H1 (cell line): ENCODE measurements at regions not wholly inside any gene's neighbourhood (a gene's known extent, or its start where the extent isn't known, plus 50 kb on each side); places are given as distances from the start of the nearest gene placed in this dataset.

Experiments
- CTCF ChIA-PET: fragments of 300-600 bp; sonication (Branson Sonifier 250); formaldehyde crosslinking; loops from one replicate; lab custom pipeline; 2021; ENCODE audit not compliant: partially characterized antibody; lab: Charles Lee
- POLR2A ChIA-PET: fragments of 300-600 bp; sonication (Branson Sonifier 250); formaldehyde crosslinking; loops from one replicate; lab custom pipeline; 2021; ENCODE audit warnings: inconsistent platforms; ENCODE audit not compliant: partially characterized antibody; lab: Charles Lee
- DNase-seq, 2 experiments: peaks; one replicate each; pipeline versions ENCODE4 v3.0.0 to v3.0.0-alpha.2; 2010 to 2022; ENCODE audit warnings: low spot score in 2 of 2, low read depth in 1 of 2, mixed read lengths in 1 of 2
- FAIRE-seq: peaks from 2 replicates; lab custom pipeline; 2011; peaks lifted over from hg19 to GRCh38; lab: Jason Lieb, UNC
- H2AFZ ChIP-seq: 2 replicates; pipeline ENCODE4 v1.8.1; 2012; ENCODE audit warnings: low read length, inconsistent platforms
- H2AK5ac ChIP-seq: 2 replicates; pipeline ENCODE4 v1.6.1; 2013; ENCODE audit warnings: low read depth, low read length
- H2BK120ac ChIP-seq: replicated peaks from 2 replicates; pipeline ENCODE3; 2013; ENCODE audit warnings: low read depth, low read length, inconsistent platforms
- H2BK12ac ChIP-seq: 2 replicates; pipeline ENCODE4 v1.6.1; 2013; ENCODE audit warnings: low read depth, low read length
- H2BK15ac ChIP-seq: 2 replicates; pipeline ENCODE4 v1.6.1; 2013; ENCODE audit warnings: low read length
- H2BK20ac ChIP-seq: 2 replicates; pipeline ENCODE4 v1.6.1; 2013; ENCODE audit warnings: low read length
- H2BK5ac ChIP-seq: 2 replicates; pipeline ENCODE4 v1.6.1; 2013; ENCODE audit warnings: low read depth, low read length
- H3K14ac ChIP-seq: 2 replicates; pipeline ENCODE4 v1.6.1; 2013; ENCODE audit warnings: inconsistent platforms; ENCODE audit not compliant: insufficient read length
- H3K18ac ChIP-seq: 2 replicates; pipeline ENCODE4 v1.6.1; 2013; ENCODE audit warnings: low read length; ENCODE audit errors: extremely low read depth
- H3K23ac ChIP-seq: 2 replicates; pipeline ENCODE4 v1.6.1; 2013; ENCODE audit warnings: inconsistent platforms; ENCODE audit not compliant: insufficient read length
- H3K23me2 ChIP-seq: 2 replicates; pipeline ENCODE4 v1.6.1; 2013; ENCODE audit warnings: low read depth, low read length
- H3K27ac ChIP-seq: 2 replicates; pipeline ENCODE4 v1.6.1; 2011; ENCODE audit warnings: low read depth, low read length, inconsistent platforms
- H3K27me3 ChIP-seq, 4 experiments: replicated peaks in 1 of 4; 1 replicate in 1 of 4; 2 replicates in 3 of 4; pipeline versions ENCODE4 v1.6.1 to v1.8.1; 2011 to 2013; ENCODE audit warnings: low read length in 3 of 4, mild to moderate bottlenecking in 3 of 4, inconsistent platforms in 2 of 4, mixed read lengths in 2 of 4, moderate library complexity in 1 of 4; ENCODE audit not compliant: control insufficient read depth in 3 of 4, insufficient read depth in 3 of 4; ENCODE audit errors: extremely low read depth in 1 of 4
- H3K36me3 ChIP-seq, 4 experiments: 2 replicates each; pipeline versions ENCODE4 v1.6.1 to v1.8.1; 2011 to 2013; ENCODE audit warnings: mild to moderate bottlenecking in 4 of 4, low read length in 3 of 4, moderate library complexity in 2 of 4, control low read depth in 1 of 4, inconsistent platforms in 1 of 4; ENCODE audit not compliant: insufficient read depth in 4 of 4, control insufficient read depth in 2 of 4
- H3K4ac ChIP-seq: replicated peaks from 2 replicates; pipeline ENCODE3; 2013; ENCODE audit warnings: low read length, low read depth, mixed read lengths, inconsistent platforms; ENCODE audit not compliant: insufficient read length
- H3K4me1 ChIP-seq, 4 experiments: replicated peaks in 1 of 4; 1 replicate in 1 of 4; 2 replicates in 3 of 4; pipeline versions ENCODE4 v1.6.1 to v1.8.1; 2011 to 2013; ENCODE audit warnings: low read length in 3 of 4, inconsistent platforms in 2 of 4, mixed read lengths in 1 of 4; ENCODE audit not compliant: insufficient read depth in 4 of 4, control insufficient read depth in 3 of 4
- H3K4me2 ChIP-seq, 2 experiments: 2 replicates each; pipeline versions ENCODE4 v1.6.1 to v1.8.1; 2011 to 2013; ENCODE audit warnings: low read depth in 2 of 2, low read length in 2 of 2, control low read depth in 1 of 2, inconsistent platforms in 1 of 2, mild to moderate bottlenecking in 1 of 2; ENCODE audit not compliant: insufficient read depth in 1 of 2
- H3K4me3 ChIP-seq, 4 experiments: fragments of 200-600, 300-600 bp in 1 of 4; sonication (generic), shearing (Covaris generic), sonication (Bioruptor Twin) in 1 of 4; 2 replicates each; pipeline versions ENCODE4 v1.5.1 to v1.8.1; 2011 to 2016; ENCODE audit warnings: low read length in 4 of 4, low read depth in 3 of 4, control low read depth in 2 of 4, inconsistent platforms in 2 of 4, mild to moderate bottlenecking in 2 of 4, mixed read lengths in 1 of 4, moderate library complexity in 1 of 4; ENCODE audit not compliant: insufficient read depth in 2 of 4; ENCODE audit errors: extremely low read depth in 1 of 4
- H3K56ac ChIP-seq: replicated peaks from 2 replicates; pipeline ENCODE3; 2013; ENCODE audit warnings: low read depth, mild to moderate bottlenecking, mixed read lengths, low read length, inconsistent platforms; ENCODE audit not compliant: insufficient read length
- H3K79me1 ChIP-seq: 2 replicates; pipeline ENCODE4 v1.6.1; 2013; ENCODE audit warnings: low read depth, low read length, control low read depth
- H3K79me2 ChIP-seq, 2 experiments: 2 replicates each; pipeline versions ENCODE4 v1.6.1 to v1.8.1; 2012 to 2013; ENCODE audit warnings: low read length in 2 of 2, mild to moderate bottlenecking in 2 of 2, inconsistent platforms in 1 of 2; ENCODE audit not compliant: insufficient read depth in 2 of 2, control insufficient read depth in 1 of 2
- H3K9ac ChIP-seq, 4 experiments: replicated peaks in 1 of 4; 1 replicate in 1 of 4; 2 replicates in 3 of 4; pipeline versions ENCODE4 v1.6.1 to v1.8.1; 2011 to 2013; ENCODE audit warnings: low read depth in 3 of 4, low read length in 3 of 4, control low read depth in 2 of 4, mild to moderate bottlenecking in 2 of 4, moderate library complexity in 2 of 4, inconsistent platforms in 1 of 4; ENCODE audit errors: extremely low read depth in 1 of 4
- H3K9me3 ChIP-seq, 2 experiments: 2 replicates each; pipeline versions ENCODE4 v1.6.1 to v1.8.1; 2012 to 2013; ENCODE audit warnings: mild to moderate bottlenecking in 2 of 2, moderate library complexity in 2 of 2, control low read depth in 1 of 2, inconsistent platforms in 1 of 2, low read depth in 1 of 2, low read length in 1 of 2, mixed read lengths in 1 of 2; ENCODE audit not compliant: insufficient read depth in 2 of 2
- H4K20me1 ChIP-seq, 2 experiments: replicated peaks in 1 of 2; 2 replicates each; pipeline versions ENCODE3 to v1.8.1; 2011 to 2013; ENCODE audit warnings: inconsistent platforms in 2 of 2, low read length in 2 of 2, mild to moderate bottlenecking in 1 of 2; ENCODE audit not compliant: insufficient read depth in 2 of 2, control insufficient read depth in 1 of 2
- H4K5ac ChIP-seq: 2 replicates; pipeline ENCODE4 v1.6.1; 2013; ENCODE audit warnings: low read length, low read depth, mixed read lengths, inconsistent platforms; ENCODE audit not compliant: insufficient read length
- H4K8ac ChIP-seq: 2 replicates; pipeline ENCODE4 v1.8.0; 2013; ENCODE audit warnings: mild to moderate bottlenecking, moderate library complexity, low read length, inconsistent platforms; ENCODE audit not compliant: insufficient read depth; ENCODE audit errors: extremely low read depth
- H4K91ac ChIP-seq: replicated peaks from 2 replicates; pipeline ENCODE3; 2013; ENCODE audit warnings: low read length, mixed read lengths, inconsistent platforms; ENCODE audit not compliant: insufficient read length
- ASH2L ChIP-seq: fragments of 200-600, 300-600 bp; sonication (generic); IDR thresholded peaks from one replicate; pipeline ENCODE4 v1.7.1; 2017; ENCODE audit warnings: low read length
- BCL11A ChIP-seq, 2 experiments: IDR thresholded peaks; one replicate each; pipeline ENCODE4 v1.6.1; 2011; ENCODE audit warnings: low read depth in 2 of 2, low read length in 2 of 2, mild to moderate bottlenecking in 2 of 2
- CREB1 ChIP-seq: IDR thresholded peaks from 2 replicates; pipeline ENCODE4 v1.6.1; 2012; ENCODE audit warnings: inconsistent platforms
- EGR1 ChIP-seq: IDR thresholded peaks from 2 replicates; pipeline ENCODE4 v1.6.1; 2011; ENCODE audit warnings: low read depth, low read length, borderline replicate concordance
- GABPA ChIP-seq: IDR thresholded peaks from 2 replicates; pipeline ENCODE4 v1.6.1; 2011; ENCODE audit warnings: mild to moderate bottlenecking, low read length, moderate library complexity, borderline replicate concordance; ENCODE audit not compliant: insufficient read depth
- KDM5A ChIP-seq: fragments of 200-600 bp; IDR thresholded peaks from 2 replicates; pipeline ENCODE4 v1.7.1; 2012; ENCODE audit warnings: mild to moderate bottlenecking, low read length, inconsistent platforms, mixed read lengths
- POLR2AphosphoS5 ChIP-seq: IDR thresholded peaks from 2 replicates; pipeline ENCODE4 v1.6.1; 2011; ENCODE audit warnings: low read depth, low read length
- POU5F1 ChIP-seq: IDR thresholded peaks from 2 replicates; pipeline ENCODE4 v1.6.1; 2011; ENCODE audit warnings: low read depth, mild to moderate bottlenecking, low read length, moderate library complexity
- RFX5 ChIP-seq: IDR thresholded peaks from 2 replicates; pipeline ENCODE4 v1.6.1; 2011; ENCODE audit warnings: low read depth, low read length, improper control_type of control experiment, borderline replicate concordance
- RNF2 ChIP-seq: fragments of 200-900, 300-1000 bp; sonication (generic); IDR thresholded peaks from 2 replicates; pipeline ENCODE4 v1.7.1; 2016; ENCODE audit warnings: borderline replicate concordance, low read depth, mild to moderate bottlenecking, antibody characterized with exemption, low read length; ENCODE audit not compliant: poor library complexity, severe bottlenecking; ENCODE audit errors: missing control alignments
- SIRT6 ChIP-seq: IDR thresholded peaks from one replicate; pipeline ENCODE4 v1.7.1; 2012; ENCODE audit warnings: low read length, inconsistent platforms
- SP2 ChIP-seq: IDR thresholded peaks from 2 replicates; pipeline ENCODE4 v1.6.1; 2012; ENCODE audit warnings: mild to moderate bottlenecking, low read length, inconsistent platforms
- SP4 ChIP-seq: IDR thresholded peaks from 2 replicates; pipeline ENCODE4 v1.6.1; 2012; ENCODE audit warnings: low read length, inconsistent platforms
- SRF ChIP-seq: IDR thresholded peaks from 2 replicates; pipeline ENCODE4 v1.6.1; 2011; ENCODE audit warnings: mild to moderate bottlenecking, low read depth, low read length, moderate library complexity
- SUZ12 ChIP-seq: fragments of 200-600 bp; sonication (generic); IDR thresholded peaks from 2 replicates; pipeline ENCODE4 v1.6.1; 2012; ENCODE audit warnings: mild to moderate bottlenecking, inconsistent platforms, low read length, moderate library complexity, mixed read lengths
- TAF7 ChIP-seq: optimal IDR thresholded peaks from 2 replicates; pipeline ENCODE3; 2011; ENCODE audit warnings: low read depth, mild to moderate bottlenecking, inconsistent platforms, low read length, moderate library complexity, borderline replicate concordance
- ZNF274 ChIP-seq: IDR thresholded peaks from 2 replicates; pipeline ENCODE4 v1.7.0; 2012; ENCODE audit warnings: low read length, borderline replicate concordance; ENCODE audit errors: extremely low read depth
- WGBS, 2 experiments: shearing (Covaris generic) in 1 of 2; methylation state at CpG; one replicate each; pipeline versions ENCODE4 v1.1.6 to v1.1.7; 2013 to 2015; ENCODE audit warnings: low lambda C conversion rate in 2 of 2, mixed read lengths in 2 of 2, inconsistent platforms in 1 of 2, low coverage in 1 of 2, missing lambda C conversion rate in 1 of 2; ENCODE audit not compliant: insufficient replicate concordance in 2 of 2, insufficient coverage in 1 of 2, insufficient read length in 1 of 2; ENCODE audit errors: extremely low coverage in 1 of 2, missing lambda C conversion rate in 1 of 2; 5-methylcytosine and 5-hydroxymethylcytosine counted together

DNA sequence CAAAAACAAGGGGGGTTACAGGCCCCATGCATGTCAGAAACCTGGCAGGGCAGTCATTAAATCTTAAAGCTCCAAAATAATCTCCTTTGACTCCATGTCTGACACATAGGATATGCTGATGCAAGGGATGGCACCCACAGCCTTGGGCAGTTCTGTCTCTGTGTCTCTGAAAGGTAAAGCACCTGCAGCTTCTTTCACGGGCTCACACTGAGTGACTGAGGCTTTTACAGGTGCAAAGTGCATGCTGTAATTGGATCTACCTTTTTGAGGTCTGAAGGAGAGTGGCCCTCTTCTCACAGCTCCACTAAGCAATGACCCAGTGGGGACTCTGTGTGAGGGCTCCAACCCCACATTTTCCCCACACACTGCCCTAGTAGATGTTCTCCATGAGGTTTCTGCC lies 1309.0 kb upstream of the B3GALT2 start:
- no peak overlapping the region for H3K4me3 ChIP-seq
- no peaks in the 10 kb centered on the region for H3K79me1 ChIP-seq
- H2BK5ac ChIP-seq = no peak overlapping the region
- H3K4me1 ChIP-seq = no peaks in the 10 kb centered on the region
- ChIA-PET POLR2A (no interaction called here), CTCF (no interaction called here)
- no peak overlapping the region for H2AFZ ChIP-seq
- no peaks in the 10 kb centered on the region for H3K36me3 ChIP-seq
- no peak overlapping the region for H2BK120ac ChIP-seq
- no peak overlapping the region for H3K18ac ChIP-seq
- H2AK5ac ChIP-seq = no peak overlapping the region
- no peaks in the 10 kb centered on the region for H3K79me2 ChIP-seq
- H2BK20ac ChIP-seq = no peak overlapping the region
- H3K56ac ChIP-seq = no peak overlapping the region
- H4K20me1 ChIP-seq = no peaks in the 10 kb centered on the region
- no peak overlapping the region for H3K4ac ChIP-seq
- H4K5ac ChIP-seq = no peak overlapping the region
- no peaks in the 10 kb centered on the region for H3K27me3 ChIP-seq
- H2BK12ac ChIP-seq = no peak overlapping the region
- H4K91ac ChIP-seq = no peak overlapping the region
- WGBS, 2 experiments = 86% methylated on average over 1 of the region's 1 CpG; no CpG with 5 or more reads in 1 of the 2 experiments
- no peak overlapping the region for H3K4me2 ChIP-seq
- no peak overlapping the region for H4K8ac ChIP-seq
- H3K14ac ChIP-seq = no peak overlapping the region
- no peak overlapping the region for H3K9ac ChIP-seq
- no peak overlapping the region for H3K23ac ChIP-seq
- no peak overlapping the region for H2BK15ac ChIP-seq
- TF ChIP-seq SP4 (no peak), TAF7 (no peak), POU5F1 (no peak), EGR1 (no peak), RFX5 (no peak), SUZ12 (no peak), SP2 (no peak), RNF2 (no peak), POLR2AphosphoS5 (no peak), BCL11A (IDR thresholded peaks at IDR 0.05; ENCODE audit: low read depth in 2 of 2, low read length in 2 of 2) (no peak), KDM5A (no peak), ASH2L (no peak), ZNF274 (no peak), CREB1 (no peak), GABPA (no peak), SRF (no peak), SIRT6 (no peak)
- no peaks in the 10 kb centered on the region for H3K23me2 ChIP-seq
- DNase-seq (no peak), FAIRE-seq (no peak)
- H3K9me3 ChIP-seq = peaks cover 7% of the 10 kb centered on the region in 2 experiments; a peak in 2 of 4 replicates
- no peak overlapping the region for H3K27ac ChIP-seq
